ENCODE measurements at regions not wholly inside any gene's neighbourhood (a gene's known extent, or its start where the extent isn't known, plus 50 kb on each side); places are given as distances from the start of the nearest gene placed in this dataset.
"Not testable (repeated sequence)": the region's sequence is repeated elsewhere in the genome, so short reads cannot be mapped to it uniquely, and the experiment has no call there.

DNA sequence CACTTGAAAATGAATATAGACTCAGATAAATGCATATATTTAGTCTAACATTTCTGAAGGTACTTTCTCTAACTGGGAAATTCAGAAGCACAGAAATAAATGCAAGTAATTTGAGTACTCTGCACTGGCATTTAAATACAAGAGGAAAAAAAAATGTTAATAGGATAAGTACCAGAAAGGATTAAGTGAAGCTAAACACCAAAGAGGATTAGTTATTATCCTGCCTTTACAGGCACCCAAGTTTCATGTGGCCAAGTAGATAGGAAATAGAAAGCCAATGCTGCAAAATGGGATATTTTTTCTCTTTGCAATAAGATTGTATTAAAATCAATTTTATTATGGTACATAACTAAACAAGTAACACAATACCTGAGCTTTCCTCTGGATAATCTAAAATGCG, 762.5 kb downstream of the PCDH7 start:
- no peak for DNase-seq (ENCODE audit: extremely low spot score, unreplicated experiment)
- Mint-ChIP-seq H3K27ac (no peak overlapping the region), H3K36me3 (no peaks in the 10 kb centered on the region), H3K9me3 (no peaks in the 10 kb centered on the region), H3K27me3 (no peaks in the 10 kb centered on the region), H3K4me1 (ENCODE audit: unreplicated experiment) (no peaks in the 10 kb centered on the region), H3K4me3 (no peak overlapping the region)
- TF ChIP-seq, protein P1, sequence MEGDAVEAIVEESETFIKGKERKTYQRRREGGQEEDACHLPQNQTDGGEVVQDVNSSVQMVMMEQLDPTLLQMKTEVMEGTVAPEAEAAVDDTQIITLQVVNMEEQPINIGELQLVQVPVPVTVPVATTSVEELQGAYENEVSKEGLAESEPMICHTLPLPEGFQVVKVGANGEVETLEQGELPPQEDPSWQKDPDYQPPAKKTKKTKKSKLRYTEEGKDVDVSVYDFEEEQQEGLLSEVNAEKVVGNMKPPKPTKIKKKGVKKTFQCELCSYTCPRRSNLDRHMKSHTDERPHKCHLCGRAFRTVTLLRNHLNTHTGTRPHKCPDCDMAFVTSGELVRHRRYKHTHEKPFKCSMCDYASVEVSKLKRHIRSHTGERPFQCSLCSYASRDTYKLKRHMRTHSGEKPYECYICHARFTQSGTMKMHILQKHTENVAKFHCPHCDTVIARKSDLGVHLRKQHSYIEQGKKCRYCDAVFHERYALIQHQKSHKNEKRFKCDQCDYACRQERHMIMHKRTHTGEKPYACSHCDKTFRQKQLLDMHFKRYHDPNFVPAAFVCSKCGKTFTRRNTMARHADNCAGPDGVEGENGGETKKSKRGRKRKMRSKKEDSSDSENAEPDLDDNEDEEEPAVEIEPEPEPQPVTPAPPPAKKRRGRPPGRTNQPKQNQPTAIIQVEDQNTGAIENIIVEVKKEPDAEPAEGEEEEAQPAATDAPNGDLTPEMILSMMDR (conservative IDR thresholded peaks at IDR 0.05), result no peak

DNA sequence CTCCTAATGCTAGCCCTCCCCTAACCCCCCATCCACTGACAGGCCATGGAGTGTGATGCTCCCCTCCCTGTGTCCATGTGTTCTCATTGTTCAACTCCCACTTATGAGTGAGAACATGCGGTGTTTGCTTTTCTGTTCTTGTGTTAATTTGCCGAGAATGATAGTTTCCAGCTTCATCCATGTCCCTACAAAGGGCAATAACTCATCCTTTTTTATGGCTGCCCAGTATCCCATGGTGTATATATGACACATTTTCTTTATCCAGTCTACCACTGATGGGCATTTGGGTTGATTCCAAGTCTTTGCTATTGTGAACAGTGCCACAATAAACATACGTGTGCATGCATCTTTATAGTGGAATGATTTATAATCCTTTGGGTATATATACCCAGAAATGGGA, 779.0 kb downstream of the PCDH7 start:
- not testable (repeated sequence) for H3K27me3 Mint-ChIP-seq; H3K9me3 Mint-ChIP-seq; H3K27ac Mint-ChIP-seq; H3K4me3 Mint-ChIP-seq; DNase-seq (ENCODE audit: extremely low spot score, unreplicated experiment); H3K36me3 Mint-ChIP-seq; H3K4me1 Mint-ChIP-seq (ENCODE audit: unreplicated experiment)

DNA sequence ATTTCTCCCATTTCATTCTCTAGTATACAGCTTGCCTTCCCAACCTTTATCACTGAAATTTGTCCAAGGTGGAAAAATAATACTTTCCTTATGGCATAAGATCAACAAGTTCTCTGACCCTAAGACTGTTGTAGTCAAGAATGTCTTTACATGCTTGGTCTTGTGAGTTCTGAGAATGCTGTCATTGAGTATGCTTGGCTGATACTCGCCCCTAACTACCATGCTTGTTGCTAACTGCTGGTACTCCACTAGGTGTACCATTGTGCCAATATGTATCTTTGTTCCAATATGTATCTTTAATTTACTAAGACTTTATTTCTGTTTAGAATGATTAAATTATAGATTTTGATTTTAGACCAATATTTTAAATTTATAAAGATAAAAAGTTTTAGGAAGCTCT, 796.4 kb downstream of the PCDH7 start:
- H3K27ac Mint-ChIP-seq, result no peak overlapping the region
- peaks cover 8% of the 10 kb centered on the region for H3K9me3 Mint-ChIP-seq
- H3K4me1 Mint-ChIP-seq (ENCODE audit: unreplicated experiment), result peaks cover 4% of the 10 kb centered on the region
- DNase-seq (ENCODE audit: extremely low spot score, unreplicated experiment), result no peak
- no peaks in the 10 kb centered on the region for H3K27me3 Mint-ChIP-seq
- no peak overlapping the region for H3K4me3 Mint-ChIP-seq
- peaks cover 3% of the 10 kb centered on the region for H3K36me3 Mint-ChIP-seq
- TF ChIP-seq, protein P1 (conservative IDR thresholded peaks at IDR 0.05), result no peak

DNA sequence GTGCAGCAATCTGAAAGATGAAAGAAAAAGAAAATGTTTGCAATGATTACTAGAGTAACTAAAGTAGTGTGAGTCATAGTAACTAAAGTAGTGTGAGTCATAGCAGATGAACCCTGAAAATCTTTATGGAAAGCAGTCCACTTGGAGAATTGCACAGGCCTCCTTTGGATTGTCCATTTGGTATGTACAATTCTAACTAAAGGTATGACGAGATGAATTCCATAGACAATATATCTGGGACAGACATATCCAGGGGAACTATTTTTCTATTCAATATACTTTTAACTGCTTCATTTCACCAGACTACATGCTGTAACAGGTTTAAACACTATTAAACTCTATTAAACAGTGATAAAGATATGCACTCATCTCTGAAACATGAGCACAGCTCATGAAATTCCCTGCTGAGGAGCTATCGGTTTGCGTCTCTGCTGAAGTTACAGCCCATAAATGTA, 798.7 kb downstream of the PCDH7 start:
- peaks cover 8% of the 10 kb centered on the region for H3K9me3 Mint-ChIP-seq
- H3K36me3 Mint-ChIP-seq, result peaks cover 3% of the 10 kb centered on the region
- H3K4me3 Mint-ChIP-seq, result no peak overlapping the region
- no peaks in the 10 kb centered on the region for H3K27me3 Mint-ChIP-seq
- TF ChIP-seq, protein P1 (conservative IDR thresholded peaks at IDR 0.05), result no peak
- H3K27ac Mint-ChIP-seq, result no peak overlapping the region
- H3K4me1 Mint-ChIP-seq (ENCODE audit: unreplicated experiment), result peaks cover 4% of the 10 kb centered on the region
- DNase-seq (ENCODE audit: extremely low spot score, unreplicated experiment), result no peak

GRCh38 chr4:31530555-31530954, 810.4 kb downstream of the PCDH7 start:
- TF ChIP-seq, protein P1 (conservative IDR thresholded peaks at IDR 0.05), result no peak
- no peaks in the 10 kb centered on the region for H3K36me3 Mint-ChIP-seq
- no peaks in the 10 kb centered on the region for H3K4me1 Mint-ChIP-seq (ENCODE audit: unreplicated experiment)

DNA sequence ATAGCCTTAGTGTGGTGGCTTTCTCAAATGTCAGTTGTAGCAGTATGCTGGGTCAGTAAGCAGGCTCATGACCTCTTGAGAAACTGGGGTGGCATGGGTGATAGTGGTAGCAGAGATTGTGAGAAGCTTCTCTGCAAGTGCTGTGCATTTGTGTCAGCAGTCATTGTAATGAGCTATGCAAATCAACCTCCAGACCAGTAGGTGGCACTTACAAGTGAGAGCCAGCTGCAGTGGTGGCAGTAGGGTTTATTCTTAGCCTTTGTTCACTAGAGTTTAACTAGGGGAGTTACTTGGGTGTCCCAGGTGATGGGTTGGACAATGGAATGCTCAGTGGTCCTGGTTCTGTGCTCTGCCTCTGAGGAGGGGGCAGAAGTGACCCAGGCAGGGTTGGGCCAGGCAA, 818.7 kb downstream of the PCDH7 start:
- H3K27ac Mint-ChIP-seq, result no peak overlapping the region

More at GRCh38 chr4:31530555-31530954, 810.4 kb downstream of the PCDH7 start:
- H3K4me3 Mint-ChIP-seq, result no peak overlapping the region
- no peak for DNase-seq (ENCODE audit: extremely low spot score, unreplicated experiment)
- no peak overlapping the region for H3K27ac Mint-ChIP-seq
- no peaks in the 10 kb centered on the region for H3K27me3 Mint-ChIP-seq
- H3K9me3 Mint-ChIP-seq, result peaks cover 5% of the 10 kb centered on the region

More for the DNA sequence above, 818.7 kb downstream of the PCDH7 start:
- no peaks in the 10 kb centered on the region for H3K4me1 Mint-ChIP-seq (ENCODE audit: unreplicated experiment)
- no peak for DNase-seq (ENCODE audit: extremely low spot score, unreplicated experiment)
- H3K36me3 Mint-ChIP-seq, result no peaks in the 10 kb centered on the region
- H3K9me3 Mint-ChIP-seq, result peaks cover under 1% of the 10 kb centered on the region
- no peak overlapping the region for H3K4me3 Mint-ChIP-seq
- TF ChIP-seq, protein P1 (conservative IDR thresholded peaks at IDR 0.05), result no peak
- no peaks in the 10 kb centered on the region for H3K27me3 Mint-ChIP-seq

Measured in type B pancreatic cell (in vitro differentiated cells).